ENCODE measurements at regions not wholly inside any gene's neighbourhood (a gene's known extent, or its start where the extent isn't known, plus 50 kb on each side); places are given as distances from the start of the nearest gene placed in this dataset.

DNA sequence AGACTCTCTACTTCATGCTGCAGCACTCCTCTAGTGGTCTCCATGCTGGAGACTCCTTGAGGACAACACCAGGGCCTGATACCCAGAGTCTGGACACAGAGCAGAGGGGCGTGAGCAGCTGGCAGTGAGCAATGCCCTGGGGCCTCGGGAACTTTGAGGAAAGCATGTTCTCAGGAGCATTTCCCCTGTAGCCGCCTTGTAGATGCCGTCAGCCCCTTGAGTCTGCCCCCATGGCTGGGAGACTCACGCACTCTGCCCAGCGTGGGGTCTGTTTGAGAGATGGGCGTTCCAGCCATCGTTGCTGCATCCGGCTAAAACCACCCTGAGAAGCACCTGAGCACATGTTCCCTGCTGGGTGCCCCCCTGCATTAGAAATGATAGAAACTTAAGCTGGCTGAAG, 56.8 kb downstream of the PLXNA1 start:
- H3K4me3 ChIP-seq (ENCODE audit: low read depth, low read length) = no peak overlapping the region
- TF ChIP-seq, protein P1, sequence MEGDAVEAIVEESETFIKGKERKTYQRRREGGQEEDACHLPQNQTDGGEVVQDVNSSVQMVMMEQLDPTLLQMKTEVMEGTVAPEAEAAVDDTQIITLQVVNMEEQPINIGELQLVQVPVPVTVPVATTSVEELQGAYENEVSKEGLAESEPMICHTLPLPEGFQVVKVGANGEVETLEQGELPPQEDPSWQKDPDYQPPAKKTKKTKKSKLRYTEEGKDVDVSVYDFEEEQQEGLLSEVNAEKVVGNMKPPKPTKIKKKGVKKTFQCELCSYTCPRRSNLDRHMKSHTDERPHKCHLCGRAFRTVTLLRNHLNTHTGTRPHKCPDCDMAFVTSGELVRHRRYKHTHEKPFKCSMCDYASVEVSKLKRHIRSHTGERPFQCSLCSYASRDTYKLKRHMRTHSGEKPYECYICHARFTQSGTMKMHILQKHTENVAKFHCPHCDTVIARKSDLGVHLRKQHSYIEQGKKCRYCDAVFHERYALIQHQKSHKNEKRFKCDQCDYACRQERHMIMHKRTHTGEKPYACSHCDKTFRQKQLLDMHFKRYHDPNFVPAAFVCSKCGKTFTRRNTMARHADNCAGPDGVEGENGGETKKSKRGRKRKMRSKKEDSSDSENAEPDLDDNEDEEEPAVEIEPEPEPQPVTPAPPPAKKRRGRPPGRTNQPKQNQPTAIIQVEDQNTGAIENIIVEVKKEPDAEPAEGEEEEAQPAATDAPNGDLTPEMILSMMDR (IDR thresholded peaks at IDR 0.05; ENCODE audit: insufficient read depth, low read length, missing control alignments) = no peak
- ChIA-PET POLR2A (no interaction called here), CTCF (interaction anchor here (1.5 kb wide), 1 partner anchor 288 kb away, joined by 4 read pairs; no protein-coding TSS in a partner anchor)
- DNase-seq (ENCODE audit: low read depth, low spot score) = no peak

DNA sequence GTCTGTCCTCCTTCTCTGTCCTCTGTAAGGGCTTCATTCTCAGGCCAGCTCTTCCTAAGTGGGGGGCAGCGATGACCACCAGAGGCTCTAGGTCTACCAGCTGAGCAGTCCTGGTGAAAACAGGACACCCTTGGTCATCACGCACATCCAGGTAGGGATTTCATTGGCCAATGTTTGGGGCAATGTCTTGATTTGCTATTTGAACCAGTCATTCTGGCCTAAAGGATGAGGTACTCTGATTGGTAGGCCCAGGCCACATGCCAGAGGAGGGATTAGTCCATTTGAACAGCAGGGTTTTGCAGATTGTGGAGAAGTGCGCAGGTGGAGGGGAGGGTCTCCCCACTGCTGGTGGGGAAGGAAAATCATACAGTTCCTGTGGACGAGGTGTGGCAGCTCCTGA, 57.3 kb downstream of the PLXNA1 start:
- POLR2A ChIA-PET = no interaction called here
- no peak for DNase-seq (ENCODE audit: low read depth, low spot score)
- no peak overlapping the region for H3K4me3 ChIP-seq (ENCODE audit: low read depth, low read length)
- CTCF ChIA-PET = interaction anchor here (1.5 kb wide), 1 partner anchor 288 kb away, joined by 4 read pairs; no protein-coding TSS in a partner anchor
- TF ChIP-seq, protein P1 (IDR thresholded peaks at IDR 0.05; ENCODE audit: insufficient read depth, low read length, missing control alignments) = no peak

DNA sequence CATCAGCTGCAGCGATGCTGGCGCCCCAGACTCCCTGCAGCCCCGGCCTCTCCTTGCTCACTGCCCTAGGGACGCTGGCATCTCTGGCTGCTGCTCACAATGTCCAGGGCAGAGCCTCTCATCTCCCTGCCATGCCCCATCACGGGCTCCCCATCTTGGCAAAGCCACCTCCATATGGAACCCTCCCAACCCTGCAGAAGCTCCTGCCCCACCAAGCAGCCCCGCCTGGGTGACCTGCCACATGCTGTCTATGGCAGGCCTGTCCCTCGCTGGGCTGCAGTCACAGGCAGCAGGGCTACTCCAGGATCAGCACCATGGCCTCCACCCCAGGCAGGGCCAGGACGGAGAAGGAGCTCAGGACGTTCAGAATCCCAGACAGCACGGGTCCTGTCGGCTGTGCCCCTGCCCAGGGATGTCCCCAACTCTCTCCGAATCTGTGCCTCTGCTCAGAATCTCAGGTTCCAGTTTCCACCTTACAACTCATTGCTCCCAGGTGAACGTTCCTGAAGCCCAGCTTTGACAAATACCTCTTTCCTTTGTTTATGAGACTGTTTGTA, 58.4 kb downstream of the PLXNA1 start:
- no peak overlapping the region for H3K4me3 ChIP-seq (ENCODE audit: low read depth, low read length)
- DNase-seq (ENCODE audit: low read depth, low spot score) = no peak
- CTCF ChIA-PET = interaction anchor here (1.5 kb wide), 1 partner anchor 290 kb away, joined by 4 read pairs; no protein-coding TSS in a partner anchor
- TF ChIP-seq, protein P1 (IDR thresholded peaks at IDR 0.05; ENCODE audit: insufficient read depth, low read length, missing control alignments) = no peak
- POLR2A ChIA-PET = no interaction called here

DNA sequence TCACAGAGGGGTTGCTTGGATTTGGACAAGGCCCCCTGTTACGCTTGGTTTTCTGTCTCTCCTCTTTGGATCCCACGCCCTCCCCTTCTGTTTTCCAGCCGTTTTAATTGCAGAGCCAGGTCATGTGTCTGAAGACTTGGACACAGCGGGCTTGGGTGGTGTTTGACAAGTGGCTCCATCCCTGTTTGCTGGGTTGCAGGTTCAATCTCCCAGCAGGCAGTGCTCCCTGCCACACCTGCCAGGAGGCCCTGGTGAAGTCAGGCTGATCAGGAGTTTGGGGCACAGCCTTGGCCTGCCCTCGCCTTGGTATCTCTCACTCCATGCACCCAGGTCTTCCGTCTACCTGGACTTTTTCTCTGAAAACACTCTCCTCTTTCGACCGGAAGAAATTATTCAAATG, 59.0 kb downstream of the PLXNA1 start:
- ChIA-PET POLR2A (no interaction called here), CTCF (no interaction called here)
- H3K4me3 ChIP-seq (ENCODE audit: low read depth, low read length) = no peak overlapping the region
- DNase-seq (ENCODE audit: low read depth, low spot score) = no peak
- TF ChIP-seq, protein P1 (IDR thresholded peaks at IDR 0.05; ENCODE audit: insufficient read depth, low read length, missing control alignments) = no peak

GRCh38 chr3:127042634-127043033, 59.7 kb downstream of the PLXNA1 start:
- TF ChIP-seq, protein P1 (IDR thresholded peaks at IDR 0.05; ENCODE audit: insufficient read depth, low read length, missing control alignments) = no peak
- no peak for DNase-seq (ENCODE audit: low read depth, low spot score)
- H3K4me3 ChIP-seq (ENCODE audit: low read depth, low read length) = no peak overlapping the region
- ChIA-PET CTCF (no interaction called here), POLR2A (no interaction called here)

DNA sequence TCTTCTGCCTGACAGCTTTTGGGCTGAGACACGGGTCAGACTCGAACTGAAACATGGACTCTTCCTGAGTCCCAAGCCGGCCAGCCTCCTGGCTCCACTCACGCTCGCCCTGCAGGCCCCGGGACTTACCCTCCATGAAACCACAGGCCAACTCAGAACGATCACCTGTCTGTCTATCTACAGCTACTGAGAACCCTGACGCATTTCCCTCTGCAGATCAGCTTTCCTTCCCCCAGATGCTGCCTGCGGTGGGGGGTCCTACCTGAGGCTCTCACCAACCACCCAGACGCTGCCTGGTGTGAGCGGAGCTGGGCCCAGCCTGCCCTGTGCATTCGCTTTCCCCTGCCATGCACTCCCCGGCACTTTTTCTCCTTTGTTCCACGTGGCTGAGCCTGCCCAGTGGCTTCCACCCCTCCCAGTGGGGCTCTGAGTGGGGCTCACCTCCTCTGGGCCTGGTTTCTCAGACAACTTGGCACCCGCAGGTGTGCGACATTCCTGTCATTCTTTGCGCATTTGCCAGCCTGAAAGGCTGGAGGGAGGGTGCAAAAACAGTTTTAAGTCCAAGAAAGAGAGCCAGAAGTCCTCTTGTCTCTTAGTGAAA, 60.2 kb downstream of the PLXNA1 start:
- ChIA-PET POLR2A (no interaction called here), CTCF (no interaction called here)
- H3K4me3 ChIP-seq (ENCODE audit: low read depth, low read length) = no peak overlapping the region
- no peak for DNase-seq (ENCODE audit: low read depth, low spot score)
- TF ChIP-seq, protein P1 (IDR thresholded peaks at IDR 0.05; ENCODE audit: insufficient read depth, low read length, missing control alignments) = no peak

Data from AG04449 (cell line).